Body of pancreas (tissue), 4 donors: ENCODE measurements at regions not wholly inside any gene's neighbourhood (a gene's known extent, or its start where the extent isn't known, plus 50 kb on each side); places are given as distances from the start of the nearest gene placed in this dataset.

ENCODE experiments used
- ATAC-seq: fragments of 150-250 bp; one replicate; pipeline ENCODE4 v1.9.1; 2016
- DNase-seq, 4 donors: peaks; one replicate each; pipeline ENCODE4 v3.0.0-alpha.2; 2019
- H3K27ac ChIP-seq, 4 donors: fragments of 200-600 bp; sonication (generic); 1 replicate in 3 of 4; 2 replicates in 1 of 4; pipeline versions ENCODE4 v1.5.1 to v1.6.1; 2016 to 2019; ENCODE audit warnings: mild to moderate bottlenecking in 1 of 4, mixed read lengths in 1 of 4, moderate library complexity in 1 of 4
- H3K27me3 ChIP-seq, 2 donors: fragments of 200-600 bp; sonication (generic); one replicate each; pipeline ENCODE4 v1.6.0; 2016; ENCODE audit warnings: mild to moderate bottlenecking in 1 of 2
- H3K36me3 ChIP-seq, 2 donors: fragments of 200-600 bp; sonication (generic); replicated peaks in 1 of 2; 2 replicates each; pipeline ENCODE4 v1.5.1; 2016; ENCODE audit warnings: low read depth in 2 of 2; ENCODE audit not compliant: insufficient read depth in 1 of 2
- H3K4me1 ChIP-seq: fragments of 200-600 bp; sonication (generic); one replicate; pipeline ENCODE4 v1.6.0; 2016
- H3K4me3 ChIP-seq, 2 donors: fragments of 200-600 bp; sonication (generic); 1 replicate in 1 of 2; 2 replicates in 1 of 2; pipeline ENCODE4 v1.5.1; 2016 to 2019
- H3K9me3 ChIP-seq, 3 donors: fragments of 200-600 bp; sonication (generic); 1 replicate in 2 of 3; 2 replicates in 1 of 3; pipeline ENCODE4 v1.5.1; 2016
- CTCF ChIP-seq, 7 experiments: fragments of 450-650 bp in 4 of 7; fragments of 200-600 bp in 3 of 7; sonication (generic) in 3 of 7; IDR thresholded peaks; one replicate each; pipeline ENCODE4 v1.5.1; 2016 to 2019; ENCODE audit warnings: antibody characterized with exemption in 7 of 7
- POLR2A ChIP-seq, 3 donors: fragments of 450-650 bp; IDR thresholded peaks; one replicate each; pipeline ENCODE4 v1.6.1; 2016; ENCODE audit warnings: antibody characterized with exemption in 3 of 3, mild to moderate bottlenecking in 2 of 3
- whole genome bisulfite sequencing, 2 donors: methylation state at CpG; one replicate each; pipeline ENCODE4 v1.1.5; 2017; 5-methylcytosine and 5-hydroxymethylcytosine counted together
- intact Hi-C: fragments of 100-400 bp; cut with DNase I; formaldehyde crosslinking; loops from one replicate; pipeline ENCODE4 v1.15.1; 2023

DNA sequence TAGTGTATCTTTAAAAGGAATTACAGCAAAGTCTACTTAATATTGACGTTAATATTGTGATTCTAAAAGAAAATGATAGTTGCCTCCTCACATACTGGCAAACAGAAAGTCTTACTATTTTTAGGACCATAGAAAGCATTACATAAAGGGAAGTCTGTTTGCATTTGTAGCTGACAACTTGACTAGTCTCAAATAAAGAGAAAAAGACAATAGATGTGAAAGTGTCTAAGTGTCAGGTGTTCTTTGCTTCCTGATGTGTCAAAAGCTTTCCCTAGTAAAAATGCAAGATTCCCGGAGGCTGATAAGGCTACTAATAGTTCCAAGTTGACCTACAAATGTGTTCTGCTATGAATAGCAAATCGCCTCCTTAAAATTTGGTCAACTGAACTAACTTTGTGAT, 259.7 kb downstream of the CDH10 start:
- no peaks in the 10 kb centered on the region for H3K4me1 ChIP-seq
- DNase-seq (no peak), ATAC-seq (no peak)
- WGBS, 2 donors, result 42 to 46% methylated on average over 3 of the region's 3 CpGs
- H3K27me3 ChIP-seq, result no peaks in the 10 kb centered on the region
- TF ChIP-seq CTCF (IDR thresholded peaks at IDR 0.05), result no peak
- no peak for TF ChIP-seq POLR2A (IDR thresholded peaks at IDR 0.05)
- no peak overlapping the region for H3K4me3 ChIP-seq
- H3K27ac ChIP-seq, result no peak overlapping the region
- no peaks in the 10 kb centered on the region for H3K9me3 ChIP-seq
- intact Hi-C loops, result no loop called here
- no peaks in the 10 kb centered on the region for H3K36me3 ChIP-seq

- no peak for TF ChIP-seq POLR2A (IDR thresholded peaks at IDR 0.05)
- TF ChIP-seq CTCF (IDR thresholded peaks at IDR 0.05), result no peak
- WGBS, 2 donors, result 83 to 98% methylated on average over 1 of the region's 1 CpG
- no peak for ATAC-seq
Measured at GRCh38 chr5:24385617-24386016, 259.2 kb downstream of the CDH10 start.

DNA sequence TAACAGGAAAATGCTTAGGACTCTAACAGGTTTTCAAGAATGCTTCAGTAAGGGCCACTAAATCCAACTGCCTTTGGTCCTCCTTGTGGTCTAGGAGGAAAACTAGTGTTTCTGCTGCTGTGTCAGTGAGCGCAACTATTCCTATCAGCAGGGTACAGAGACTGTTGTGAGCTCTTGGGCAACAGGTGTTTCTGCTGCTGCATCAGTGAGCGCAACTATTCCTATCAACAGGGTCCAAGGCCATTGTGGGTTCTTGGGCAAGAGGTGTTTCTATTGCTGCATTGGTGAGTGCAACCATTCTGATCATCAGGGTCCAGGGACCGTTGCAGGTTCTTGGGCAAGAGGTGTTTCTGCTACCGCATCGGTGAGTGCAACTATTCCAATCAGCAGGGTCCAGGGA, 256.3 kb downstream of the CDH10 start:
- TF ChIP-seq CTCF (IDR thresholded peaks at IDR 0.05) (no peak), POLR2A (IDR thresholded peaks at IDR 0.05) (no peak)
- no peak overlapping the region for H3K4me3 ChIP-seq
- no peaks in the 10 kb centered on the region for H3K27me3 ChIP-seq
- no peaks in the 10 kb centered on the region for H3K36me3 ChIP-seq
- no peak overlapping the region for H3K27ac ChIP-seq
- WGBS, 2 donors, result 85 to 88% methylated on average over 5 of the region's 5 CpGs
- H3K9me3 ChIP-seq, result no peaks in the 10 kb centered on the region
- ATAC-seq (no peak), DNase-seq (no peak)
- intact Hi-C loops, result no loop called here
- no peaks in the 10 kb centered on the region for H3K4me1 ChIP-seq

More at GRCh38 chr5:24385617-24386016, 259.2 kb downstream of the CDH10 start:
- intact Hi-C loops, result no loop called here
- no peak overlapping the region for H3K27ac ChIP-seq
- H3K4me3 ChIP-seq, result no peak overlapping the region
- H3K27me3 ChIP-seq, result no peaks in the 10 kb centered on the region
- no peak for DNase-seq
- H3K4me1 ChIP-seq, result no peaks in the 10 kb centered on the region
- no peaks in the 10 kb centered on the region for H3K36me3 ChIP-seq
- H3K9me3 ChIP-seq, result no peaks in the 10 kb centered on the region

- no peak for ATAC-seq
- no peak overlapping the region for H3K27ac ChIP-seq
- DNase-seq, result no peak
- no peak overlapping the region for H3K4me3 ChIP-seq
- TF ChIP-seq CTCF (IDR thresholded peaks at IDR 0.05), result no peak
- TF ChIP-seq POLR2A (IDR thresholded peaks at IDR 0.05), result no peak
- intact Hi-C loops, result no loop called here
- 80 to 84% methylated on average over 4 of the region's 4 CpGs for WGBS, 2 donors
- no peaks in the 10 kb centered on the region for H3K27me3 ChIP-seq
- no peaks in the 10 kb centered on the region for H3K36me3 ChIP-seq
- no peaks in the 10 kb centered on the region for H3K4me1 ChIP-seq
- no peaks in the 10 kb centered on the region for H3K9me3 ChIP-seq
Measured at GRCh38 chr5:24389968-24390367, 254.8 kb downstream of the CDH10 start.

DNA sequence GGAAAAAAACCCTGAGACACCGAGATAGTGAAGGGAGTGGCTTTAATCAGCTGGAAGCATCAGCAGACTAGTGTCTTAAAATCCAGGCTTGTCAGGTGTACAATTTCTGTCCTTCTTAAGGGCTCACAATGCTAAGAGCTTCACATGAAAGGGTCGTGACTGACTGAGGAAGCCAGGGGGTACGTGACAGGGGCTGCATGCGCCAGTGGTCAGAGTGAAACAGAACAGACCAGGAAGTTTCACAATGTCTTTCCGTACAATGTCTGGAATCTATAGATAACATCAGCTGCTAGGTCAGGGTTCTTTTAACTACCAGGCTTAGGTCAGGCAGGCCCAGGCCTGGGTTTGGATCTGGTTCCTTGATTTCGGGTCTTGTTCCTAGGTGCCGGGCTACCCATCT, 253.0 kb downstream of the CDH10 start:
- Histone ChIP-seq H3K9me3 (no peaks in the 10 kb centered on the region), H3K27me3 (no peaks in the 10 kb centered on the region), H3K4me1 (no peaks in the 10 kb centered on the region), H3K4me3 (no peak overlapping the region), H3K27ac (no peak overlapping the region), H3K36me3 (no peaks in the 10 kb centered on the region)
- DNase-seq (no peak), ATAC-seq (no peak)
- WGBS, 2 donors, result 66 to 79% methylated on average over 7 of the region's 7 CpGs
- TF ChIP-seq CTCF (IDR thresholded peaks at IDR 0.05) (no peak), POLR2A (IDR thresholded peaks at IDR 0.05) (no peak)
- intact Hi-C loops, result no loop called here
